CD14-positive monocyte (primary cell): ENCODE measurements at regions not wholly inside any gene's neighbourhood (a gene's known extent, or its start where the extent isn't known, plus 50 kb on each side); places are given as distances from the start of the nearest gene placed in this dataset.

ENCODE experiments used
- DNase-seq, 3 donors: peaks; one replicate each; pipeline ENCODE4 v3.0.0-alpha.2; 2011 to 2022
- H2AFZ ChIP-seq: 2 replicates; pipeline ENCODE4 v1.6.0; 2012; ENCODE audit warnings: mild to moderate bottlenecking, low read depth, low read length, inconsistent platforms; ENCODE audit not compliant: insufficient read depth, poor library complexity, severe bottlenecking
- H3K27ac ChIP-seq, 2 donors: 1 replicate in 1 of 2; 2 replicates in 1 of 2; pipeline ENCODE4 v1.5.1; 2012 to 2013; ENCODE audit warnings: low read length in 2 of 2, control low read depth in 1 of 2, inconsistent platforms in 1 of 2, low read depth in 1 of 2, mild to moderate bottlenecking in 1 of 2
- H3K27me3 ChIP-seq, 2 donors: one replicate each; pipeline versions ENCODE4 v1.6.0 to v1.6.1; 2011 to 2013; ENCODE audit warnings: low read length in 2 of 2; ENCODE audit not compliant: control insufficient read depth in 2 of 2, insufficient read depth in 2 of 2
- H3K36me3 ChIP-seq, 2 donors: replicated peaks in 1 of 2; 1 replicate in 1 of 2; 2 replicates in 1 of 2; pipeline versions ENCODE4 v1.5.1 to v1.6.1; 2012 to 2013; ENCODE audit warnings: low read length in 2 of 2, control low read depth in 1 of 2, inconsistent platforms in 1 of 2, mild to moderate bottlenecking in 1 of 2; ENCODE audit not compliant: insufficient read depth in 2 of 2, control insufficient read depth in 1 of 2
- H3K4me1 ChIP-seq, 2 donors: 1 replicate in 1 of 2; 2 replicates in 1 of 2; pipeline versions ENCODE4 v1.5.1 to v1.6.1; 2012 to 2013; ENCODE audit warnings: low read length in 2 of 2, control low read depth in 1 of 2, inconsistent platforms in 1 of 2, mild to moderate bottlenecking in 1 of 2, moderate library complexity in 1 of 2; ENCODE audit not compliant: insufficient read depth in 2 of 2, control insufficient read depth in 1 of 2
- H3K4me2 ChIP-seq: replicated peaks from 2 replicates; pipeline ENCODE3; 2012; ENCODE audit warnings: low read length, moderate library complexity, mild to moderate bottlenecking; ENCODE audit not compliant: poor library complexity, severe bottlenecking; ENCODE audit errors: extremely low read depth
- H3K4me3 ChIP-seq, 3 experiments: fragments of 200-600 bp in 1 of 3; sonication (generic) in 1 of 3; replicated peaks in 1 of 3; 1 replicate in 2 of 3; 2 replicates in 1 of 3; pipeline ENCODE4 v1.5.1; 2011 to 2013; ENCODE audit warnings: low read length in 3 of 3, mild to moderate bottlenecking in 3 of 3, control low read depth in 2 of 3, low read depth in 2 of 3, inconsistent platforms in 1 of 3, moderate library complexity in 1 of 3
- H3K79me2 ChIP-seq: 2 replicates; pipeline ENCODE4 v1.6.0; 2012; ENCODE audit warnings: mild to moderate bottlenecking, control low read depth, inconsistent platforms, low read length, moderate library complexity; ENCODE audit not compliant: insufficient read depth
- H3K9ac ChIP-seq: 2 replicates; pipeline ENCODE4 v1.6.0; 2017; ENCODE audit warnings: low read length, mild to moderate bottlenecking; ENCODE audit not compliant: insufficient read depth, poor library complexity, severe bottlenecking
- H3K9me3 ChIP-seq, 2 donors: replicated peaks in 1 of 2; 1 replicate in 1 of 2; 2 replicates in 1 of 2; pipeline versions ENCODE4 v1.5.1 to v1.6.1; 2012 to 2013; ENCODE audit warnings: low read length in 2 of 2, control low read depth in 1 of 2; ENCODE audit not compliant: control insufficient read depth in 1 of 2, insufficient read depth in 1 of 2
- H4K20me1 ChIP-seq: 2 replicates; pipeline ENCODE4 v1.6.0; 2012; ENCODE audit warnings: mild to moderate bottlenecking, low read length, control low read depth, moderate library complexity; ENCODE audit not compliant: insufficient read depth
- H3K27ac Mint-ChIP-seq, 7 donors: one replicate each; pipeline ENCODE4 v1.8.0; 2020; ENCODE audit warnings: mild to moderate bottlenecking in 7 of 7, mixed read lengths in 7 of 7, moderate library complexity in 6 of 7, inconsistent platforms in 2 of 7
- H3K27me3 Mint-ChIP-seq, 3 donors: one replicate each; pipeline ENCODE4 v1.8.0; 2021 to 2022; ENCODE audit warnings: low read depth in 3 of 3, mild to moderate bottlenecking in 3 of 3, mixed read lengths in 3 of 3, moderate library complexity in 3 of 3, inconsistent platforms in 1 of 3
- H3K36me3 Mint-ChIP-seq, 2 donors: one replicate each; pipeline ENCODE4 v1.8.0; 2020; ENCODE audit warnings: mixed read lengths in 2 of 2, inconsistent platforms in 1 of 2, mild to moderate bottlenecking in 1 of 2
- H3K4me1 Mint-ChIP-seq: one replicate; pipeline ENCODE4 v1.8.0; 2020; ENCODE audit warnings: mild to moderate bottlenecking, mixed read lengths
- H3K4me3 Mint-ChIP-seq, 2 donors: one replicate each; pipeline ENCODE4 v1.8.0; 2020; ENCODE audit warnings: mild to moderate bottlenecking in 2 of 2, mixed read lengths in 2 of 2, moderate library complexity in 1 of 2
- H3K9me3 Mint-ChIP-seq, 7 donors: one replicate each; pipeline ENCODE4 v1.8.0; 2020 to 2022; ENCODE audit warnings: mixed read lengths in 7 of 7, mild to moderate bottlenecking in 6 of 7, moderate library complexity in 6 of 7, inconsistent platforms in 2 of 7
- WGBS: methylation state at CpG from one replicate; pipeline ENCODE4 v1.1.5; 2013; ENCODE audit warnings: missing lambda C conversion rate; ENCODE audit not compliant: insufficient coverage; 5-methylcytosine and 5-hydroxymethylcytosine counted together
- intact Hi-C, 2 donors: fragments of 100-400 bp; cut with micrococcal nuclease; formaldehyde crosslinking; loops; one replicate each; pipeline versions ENCODE4 v1.15.0 to v1.15.1; 2023
- TF ChIP-seq, protein P1 (sequence below): fragments of 200-600 bp; IDR thresholded peaks from one replicate; pipeline ENCODE4 v1.8.0; 2022; ENCODE audit warnings: antibody characterized with exemption, mild to moderate bottlenecking

DNA sequence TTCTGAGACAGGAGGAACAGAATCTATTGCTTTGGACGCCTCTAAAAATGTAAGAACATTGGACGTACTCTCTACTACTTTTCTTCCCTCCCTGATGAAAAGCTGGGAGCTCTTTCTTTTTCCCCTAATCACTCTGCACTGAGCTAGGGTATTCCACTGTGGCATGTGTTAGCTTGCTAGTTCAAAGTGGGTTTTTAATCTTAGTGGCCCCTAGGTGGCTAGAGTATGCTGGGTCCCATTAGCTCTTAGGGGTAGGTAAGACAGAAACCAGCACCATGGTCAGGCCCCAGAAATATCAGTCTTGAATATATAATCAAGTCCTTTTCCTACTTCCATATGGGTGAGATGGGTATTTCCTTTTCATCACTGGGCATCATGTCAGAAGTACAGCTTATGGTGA is 945.2 kb upstream of the PTPRD start:
- Mint-ChIP-seq H3K9me3 (peaks cover 0 to 3% (median 0%) of the 10 kb centered on the region in 7 donors), H3K36me3 (no peaks in the 10 kb centered on the region)
- WGBS: no CpG with 5 or more reads among the region's 2 CpGs

DNA sequence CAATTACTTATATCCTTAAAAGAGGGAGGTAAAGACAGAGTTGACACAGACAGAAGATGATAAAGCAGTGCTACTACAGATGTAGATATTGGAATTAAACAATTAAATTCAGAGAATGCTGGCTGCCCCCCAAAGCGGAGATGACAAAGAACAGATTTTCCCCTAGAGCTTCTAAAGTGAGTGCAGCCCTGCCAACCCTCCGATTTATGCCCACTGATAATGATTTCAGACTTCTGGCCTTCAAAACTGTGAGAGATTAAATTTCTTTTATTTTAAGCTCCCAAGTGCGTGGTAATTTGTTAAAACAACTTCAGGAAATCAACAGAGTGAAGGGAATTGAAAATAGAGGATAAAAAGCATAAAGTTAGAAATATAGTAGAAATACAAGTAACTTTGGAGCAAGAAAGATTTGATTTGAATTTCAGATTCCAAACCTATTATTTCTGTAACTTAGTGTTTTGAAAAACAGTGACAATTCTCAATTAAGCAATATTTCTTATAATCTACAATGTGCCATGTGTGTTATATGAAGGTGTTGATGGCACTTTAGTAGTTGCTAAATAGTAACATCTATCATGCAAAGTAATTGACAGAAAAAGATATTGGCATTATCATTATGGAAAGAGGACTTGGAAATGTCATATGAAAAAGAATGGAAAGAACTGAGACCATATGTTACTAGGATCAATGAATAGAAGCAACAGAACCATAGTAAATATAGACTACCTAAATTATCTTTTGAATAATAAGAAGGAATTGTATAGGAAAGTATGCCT is 946.4 kb upstream of the PTPRD start:
- Histone ChIP-seq H3K27me3 (no peaks in the 10 kb centered on the region), H3K27ac (no peak overlapping the region), H3K36me3 (no peaks in the 10 kb centered on the region), H3K4me3 (no peak overlapping the region), H3K79me2 (no peaks in the 10 kb centered on the region), H3K4me2 (no peak overlapping the region), H2AFZ (no peak overlapping the region), H3K4me1 (no peaks in the 10 kb centered on the region), H4K20me1 (no peaks in the 10 kb centered on the region), H3K9me3 (no peaks in the 10 kb centered on the region), H3K9ac (no peak overlapping the region)
- peaks cover 0 to 3% (median 0%) of the 10 kb centered on the region in 7 donors for H3K9me3 Mint-ChIP-seq
- intact Hi-C loops: no loop called here
- TF ChIP-seq, protein P1, sequence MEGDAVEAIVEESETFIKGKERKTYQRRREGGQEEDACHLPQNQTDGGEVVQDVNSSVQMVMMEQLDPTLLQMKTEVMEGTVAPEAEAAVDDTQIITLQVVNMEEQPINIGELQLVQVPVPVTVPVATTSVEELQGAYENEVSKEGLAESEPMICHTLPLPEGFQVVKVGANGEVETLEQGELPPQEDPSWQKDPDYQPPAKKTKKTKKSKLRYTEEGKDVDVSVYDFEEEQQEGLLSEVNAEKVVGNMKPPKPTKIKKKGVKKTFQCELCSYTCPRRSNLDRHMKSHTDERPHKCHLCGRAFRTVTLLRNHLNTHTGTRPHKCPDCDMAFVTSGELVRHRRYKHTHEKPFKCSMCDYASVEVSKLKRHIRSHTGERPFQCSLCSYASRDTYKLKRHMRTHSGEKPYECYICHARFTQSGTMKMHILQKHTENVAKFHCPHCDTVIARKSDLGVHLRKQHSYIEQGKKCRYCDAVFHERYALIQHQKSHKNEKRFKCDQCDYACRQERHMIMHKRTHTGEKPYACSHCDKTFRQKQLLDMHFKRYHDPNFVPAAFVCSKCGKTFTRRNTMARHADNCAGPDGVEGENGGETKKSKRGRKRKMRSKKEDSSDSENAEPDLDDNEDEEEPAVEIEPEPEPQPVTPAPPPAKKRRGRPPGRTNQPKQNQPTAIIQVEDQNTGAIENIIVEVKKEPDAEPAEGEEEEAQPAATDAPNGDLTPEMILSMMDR: no peak
- no peak overlapping the region for H3K27ac Mint-ChIP-seq
- no peaks in the 10 kb centered on the region for H3K4me1 Mint-ChIP-seq
- H3K27me3 Mint-ChIP-seq: peaks cover 0 to 1% (median 0%) of the 10 kb centered on the region in 3 donors
- WGBS: no CpG with 5 or more reads among the region's 3 CpGs
- no peak for DNase-seq
- no peaks in the 10 kb centered on the region for H3K36me3 Mint-ChIP-seq
- H3K4me3 Mint-ChIP-seq: no peak overlapping the region

More for the DNA sequence above, 945.2 kb upstream of the PTPRD start:
- Mint-ChIP-seq H3K4me1 (no peaks in the 10 kb centered on the region), H3K27ac (no peak overlapping the region), H3K4me3 (no peak overlapping the region), H3K27me3 (peaks cover 0 to 1% (median 0%) of the 10 kb centered on the region in 3 donors)
- intact Hi-C loops: no loop called here
- H3K27me3 ChIP-seq: no peaks in the 10 kb centered on the region
- DNase-seq: no peak
- no peak overlapping the region for H3K4me3 ChIP-seq
- no peaks in the 10 kb centered on the region for H3K9me3 ChIP-seq
- H2AFZ ChIP-seq: no peak overlapping the region
- H3K36me3 ChIP-seq: no peaks in the 10 kb centered on the region
- no peaks in the 10 kb centered on the region for H4K20me1 ChIP-seq
- no peaks in the 10 kb centered on the region for H3K4me1 ChIP-seq
- H3K79me2 ChIP-seq: no peaks in the 10 kb centered on the region
- H3K9ac ChIP-seq: no peak overlapping the region
- TF ChIP-seq, protein P1: no peak
- H3K4me2 ChIP-seq: no peak overlapping the region
- H3K27ac ChIP-seq: no peak overlapping the region
